ENCODE measurements at regions not wholly inside any gene's neighbourhood (a gene's known extent, or its start where the extent isn't known, plus 50 kb on each side); places are given as distances from the start of the nearest gene placed in this dataset.

DNA sequence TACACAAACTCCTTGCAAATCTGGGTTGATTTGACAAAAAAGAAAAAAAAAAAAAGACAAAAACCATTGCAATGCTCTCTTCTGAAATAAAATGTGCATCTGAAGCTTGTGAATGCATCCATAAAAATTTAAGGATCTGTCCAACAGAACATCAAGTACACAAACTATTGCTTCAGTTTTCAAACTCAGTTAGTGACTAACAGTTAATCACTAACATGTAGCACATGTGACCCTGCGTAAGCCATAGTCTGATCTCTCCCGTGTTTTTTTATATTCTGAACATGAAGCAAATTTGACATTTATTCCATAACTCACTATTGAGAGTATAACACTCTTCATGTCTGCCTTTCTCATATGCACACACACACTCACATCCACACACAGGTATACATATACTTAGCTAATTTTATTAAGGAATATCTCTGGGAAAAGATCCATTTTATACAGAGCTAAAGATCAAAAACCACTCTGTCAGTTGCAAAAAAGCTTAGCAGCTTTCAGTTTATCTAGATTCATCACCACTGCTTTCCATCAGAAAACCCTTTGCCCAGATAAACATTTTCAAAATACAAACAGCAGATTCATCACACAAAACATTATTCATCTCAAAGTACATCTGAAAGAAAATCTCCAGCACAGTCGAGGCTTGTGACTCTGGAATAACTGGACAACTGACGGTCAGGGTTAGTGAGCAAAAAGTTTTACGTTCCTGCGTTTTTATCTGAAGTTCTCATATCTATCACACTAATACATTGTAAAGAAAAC, 1000.4 kb upstream of the ACVR2A start:
- no peak for DNase-seq

DNA sequence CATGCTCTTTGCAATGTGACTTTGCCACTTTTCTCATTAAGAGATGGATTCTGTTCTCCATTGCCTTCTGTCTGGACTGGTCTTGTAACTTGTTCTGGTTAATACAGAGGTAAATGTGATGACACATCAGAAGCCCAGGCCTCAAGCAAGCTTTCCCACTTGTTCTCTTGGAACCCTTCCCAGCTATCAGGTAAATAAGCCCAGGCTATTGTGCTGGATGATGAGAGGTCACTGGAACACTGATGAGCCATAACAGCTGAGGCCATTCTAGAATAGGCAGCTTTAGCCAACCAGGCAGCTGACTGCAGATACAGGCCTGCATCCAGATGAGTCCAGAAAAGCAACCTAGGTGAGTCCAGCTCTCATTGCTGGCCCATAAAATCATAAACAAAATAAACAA, 1007.0 kb upstream of the ACVR2A start:
- DNase-seq = no peak

DNA sequence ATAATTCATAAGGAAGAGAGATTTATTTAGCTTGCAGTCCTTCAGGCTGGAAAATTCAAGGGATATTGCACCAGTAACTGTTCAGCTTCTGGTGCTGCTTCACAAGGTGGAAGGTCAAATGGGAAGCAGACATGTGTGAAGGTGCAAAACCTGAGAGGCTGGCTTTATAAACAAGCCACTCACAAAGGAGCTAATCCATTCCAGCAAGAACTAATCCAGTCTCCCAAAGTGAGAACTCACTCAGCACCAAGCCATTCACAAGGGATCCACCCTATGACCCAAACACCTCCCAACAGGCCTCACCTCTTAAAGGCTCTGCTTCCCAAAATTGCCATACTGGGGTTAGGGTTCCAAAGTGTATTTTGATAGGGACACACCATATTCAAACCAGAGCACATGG, 1018.4 kb upstream of the ACVR2A start:
- DNase-seq = no peak

DNA sequence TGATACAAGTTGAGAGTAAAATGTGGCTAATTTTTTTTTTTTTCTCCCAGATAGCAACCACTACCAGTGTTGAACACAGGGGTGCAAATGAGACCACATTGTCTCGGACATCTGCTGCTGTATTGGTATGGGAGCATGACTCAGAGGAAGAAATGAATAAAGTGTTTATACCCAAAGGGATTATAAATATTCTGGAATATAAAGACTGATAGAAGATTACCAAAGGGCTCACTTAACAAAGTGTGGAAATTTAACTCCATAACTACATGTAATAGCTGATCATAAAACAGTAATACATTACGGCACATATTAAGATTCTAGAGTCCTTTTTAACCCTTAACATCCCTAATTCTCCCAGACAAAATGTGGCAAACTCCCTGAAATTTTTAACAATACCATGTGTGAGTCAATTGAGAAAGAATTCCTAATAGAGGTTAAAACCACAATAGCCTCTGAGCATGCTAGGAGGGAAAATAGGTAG, 1023.0 kb upstream of the ACVR2A start:
- DNase-seq = no peak

DNA sequence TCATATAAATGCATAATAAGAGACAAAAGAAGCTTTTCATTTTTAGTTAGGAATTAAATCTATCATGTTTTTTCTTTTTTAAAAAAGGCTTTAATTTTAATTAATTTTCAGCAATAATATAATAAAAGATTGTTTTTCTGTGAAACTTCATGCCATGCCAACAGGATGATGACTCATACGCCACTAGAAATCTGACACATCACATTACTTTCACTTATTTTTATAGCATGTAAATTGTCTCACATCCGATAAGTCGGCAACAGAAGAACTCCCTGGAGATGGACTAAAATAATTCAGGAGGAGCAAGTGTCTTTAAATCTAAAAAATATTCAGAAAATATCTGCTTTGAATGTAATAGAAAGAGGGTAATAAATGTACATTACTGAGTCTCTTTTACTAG, 1024.2 kb upstream of the ACVR2A start:
- no peak for DNase-seq

DNA sequence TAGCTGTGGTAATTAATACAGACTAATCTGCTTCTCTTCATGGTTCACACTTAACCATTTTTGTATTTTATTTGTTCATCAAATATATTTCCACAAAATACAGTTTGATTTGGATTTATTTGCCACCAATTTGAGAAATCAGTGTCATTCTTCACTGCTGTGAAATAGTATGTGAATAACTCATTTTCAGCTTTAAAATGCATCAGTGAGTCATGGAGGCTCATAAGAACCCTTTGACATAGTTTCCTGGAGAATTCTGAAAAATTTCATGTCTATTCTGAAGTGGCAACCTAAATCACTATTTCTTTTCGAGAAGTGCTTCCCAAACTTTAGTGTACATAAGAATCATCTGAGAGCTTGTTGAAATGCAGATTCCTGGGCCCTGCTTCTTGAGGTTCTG, 1026.7 kb upstream of the ACVR2A start:
- DNase-seq = no peak

DNA sequence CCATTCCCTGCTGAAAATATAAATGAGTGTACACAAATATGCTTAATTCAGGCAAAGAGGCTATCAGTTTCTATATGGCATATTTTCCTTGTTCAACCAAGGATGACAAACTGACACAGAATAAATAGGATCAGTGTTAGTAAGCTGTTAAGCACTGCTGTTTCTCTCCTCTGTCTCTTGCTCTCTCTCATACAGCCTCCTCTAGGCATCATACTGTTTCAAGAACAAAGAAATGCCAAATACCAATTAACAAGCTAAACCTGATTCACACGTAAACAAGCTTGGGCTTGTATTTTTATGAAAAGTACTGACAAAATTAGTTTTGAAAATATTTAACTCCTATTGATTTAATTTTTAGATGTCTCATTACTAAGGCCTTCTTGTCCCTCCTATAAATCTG, 1027.2 kb upstream of the ACVR2A start:
- DNase-seq = no peak

DNA sequence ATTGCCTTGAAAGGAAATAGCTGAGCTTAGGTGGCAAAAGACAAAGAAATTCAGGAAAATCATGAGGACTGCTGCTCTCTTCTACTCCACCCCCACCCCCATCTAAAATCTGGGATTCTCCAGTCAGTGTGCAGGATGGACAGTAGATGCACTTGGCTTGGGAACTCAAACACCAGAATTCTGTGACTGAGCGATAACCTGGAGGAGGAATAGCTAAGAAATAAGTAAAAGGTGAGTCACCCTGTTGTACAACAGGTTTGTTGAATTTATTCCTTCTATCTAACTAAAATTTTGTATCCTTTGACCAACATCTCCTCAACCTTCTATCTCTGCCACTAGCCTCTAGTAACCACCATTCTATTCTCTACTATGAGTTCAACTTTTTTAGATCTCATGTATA, 1029.9 kb upstream of the ACVR2A start:
- no peak for DNase-seq

DNA sequence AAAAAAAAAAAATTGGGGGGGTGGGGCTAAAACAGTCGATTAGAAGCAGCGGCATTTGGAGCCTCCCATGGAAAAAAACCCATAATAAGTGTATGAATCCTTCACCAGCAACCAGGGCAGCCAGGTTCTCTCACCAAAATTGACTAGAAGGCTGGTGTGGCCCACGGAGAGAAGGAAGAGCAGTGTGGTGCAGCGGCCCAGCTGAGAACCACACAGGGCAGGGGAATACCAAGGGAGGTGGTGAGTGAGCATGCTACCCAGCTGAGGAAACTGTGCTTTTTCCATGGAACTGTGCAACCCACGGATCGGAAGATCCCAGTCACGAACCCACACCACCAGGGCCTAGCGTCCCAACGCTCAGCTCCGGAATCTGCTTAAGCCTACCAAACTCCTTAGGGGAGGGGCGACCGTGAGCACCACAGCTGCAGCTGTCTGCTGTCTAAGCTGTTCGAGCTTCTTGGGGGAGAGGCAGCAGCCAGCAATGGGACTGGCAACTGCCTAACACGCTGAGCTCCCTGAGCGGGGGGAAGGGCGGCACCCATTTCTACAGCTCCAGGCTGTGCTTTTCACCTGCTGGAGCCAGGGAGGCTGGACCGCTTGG, 1037.2 kb upstream of the ACVR2A start:
- DNase-seq = no peak

DNA sequence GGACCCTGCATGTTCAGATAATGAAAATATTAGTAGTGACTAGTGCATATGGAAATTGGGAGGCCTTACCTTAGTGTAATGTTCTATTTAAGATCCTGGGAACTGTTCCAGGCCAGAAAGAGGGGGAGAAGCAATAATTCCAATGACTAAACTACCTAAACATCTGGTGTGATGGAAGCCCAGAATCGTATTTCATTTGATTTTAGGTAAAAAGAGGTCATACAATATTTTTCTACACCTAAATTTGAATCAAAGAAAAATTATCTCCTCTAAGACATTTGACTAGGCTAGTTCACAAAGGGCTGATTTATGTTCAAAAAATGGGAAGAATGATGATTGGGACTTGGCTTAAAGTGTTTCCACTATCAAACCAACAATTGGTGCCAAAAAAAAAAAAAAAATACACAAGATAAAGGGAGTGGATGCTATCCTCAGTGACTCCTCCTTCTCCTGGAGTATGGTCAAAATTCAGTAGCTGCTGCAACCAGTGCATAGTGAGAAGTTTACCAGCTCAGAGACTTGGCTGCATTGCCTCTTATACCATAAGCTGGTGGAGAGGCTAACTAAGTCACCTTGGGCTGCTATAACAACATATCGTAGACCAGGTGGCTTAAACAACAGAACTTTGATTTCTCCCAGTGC, 1038.3 kb upstream of the ACVR2A start:
- no peak for DNase-seq

DNA sequence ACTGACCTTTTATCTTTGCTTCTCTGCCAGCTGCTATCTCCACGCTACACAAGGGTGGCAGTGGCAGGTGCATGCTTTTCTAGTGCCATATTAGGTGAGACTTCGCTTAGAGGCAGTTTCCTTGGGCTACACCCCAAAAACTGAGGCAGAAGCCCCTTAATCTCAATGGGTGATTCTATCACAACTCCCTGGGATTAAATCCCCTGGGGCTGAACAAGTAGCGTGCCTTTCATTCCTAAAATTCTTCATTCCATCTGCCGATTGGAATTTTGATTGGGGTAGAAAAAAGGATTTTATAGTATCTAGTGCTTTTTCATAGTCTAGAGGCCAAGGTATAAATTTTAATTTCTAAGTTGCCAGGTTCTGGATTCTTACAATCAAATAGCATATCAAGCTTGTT, 1040.5 kb upstream of the ACVR2A start:
- no peak for DNase-seq

DNA sequence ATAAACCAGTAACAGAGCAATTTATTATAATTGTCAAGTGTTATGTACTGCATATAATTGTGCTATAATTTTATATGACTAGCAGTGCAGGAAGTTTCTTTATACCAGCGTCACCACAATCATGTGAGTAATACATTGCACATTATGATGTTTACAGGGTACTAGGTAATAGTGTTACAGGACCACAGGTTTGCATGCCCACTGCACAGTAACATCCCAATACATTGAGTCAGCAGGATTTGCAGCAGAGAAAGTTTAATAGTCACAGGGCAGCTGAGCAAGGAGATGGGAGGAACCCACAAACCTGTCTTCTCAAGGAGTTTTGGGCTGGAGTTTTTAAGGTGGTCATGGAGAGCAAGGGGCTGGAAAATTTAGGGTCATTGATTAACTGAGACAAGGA, 1042.9 kb upstream of the ACVR2A start:
- DNase-seq = no peak

DNA sequence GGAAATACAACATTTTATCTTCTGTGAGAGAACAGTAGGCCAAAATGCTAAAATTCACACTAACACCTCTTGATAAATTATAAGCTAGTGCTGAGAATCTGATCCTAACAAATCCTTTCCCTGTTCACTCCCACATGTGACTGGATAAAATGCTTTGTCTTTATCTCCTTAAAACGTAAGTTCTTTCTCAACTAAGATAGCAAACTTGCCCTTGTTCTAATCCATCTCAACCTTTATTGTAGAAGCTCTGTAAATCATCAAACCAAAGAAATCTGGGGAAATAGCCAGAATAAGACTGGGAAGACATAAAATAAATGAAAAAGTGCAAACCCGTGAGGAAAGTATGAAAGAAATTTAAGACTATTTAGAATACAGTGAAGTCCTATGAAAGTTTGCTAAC, 1058.4 kb upstream of the ACVR2A start:
- DNase-seq = no peak

DNA sequence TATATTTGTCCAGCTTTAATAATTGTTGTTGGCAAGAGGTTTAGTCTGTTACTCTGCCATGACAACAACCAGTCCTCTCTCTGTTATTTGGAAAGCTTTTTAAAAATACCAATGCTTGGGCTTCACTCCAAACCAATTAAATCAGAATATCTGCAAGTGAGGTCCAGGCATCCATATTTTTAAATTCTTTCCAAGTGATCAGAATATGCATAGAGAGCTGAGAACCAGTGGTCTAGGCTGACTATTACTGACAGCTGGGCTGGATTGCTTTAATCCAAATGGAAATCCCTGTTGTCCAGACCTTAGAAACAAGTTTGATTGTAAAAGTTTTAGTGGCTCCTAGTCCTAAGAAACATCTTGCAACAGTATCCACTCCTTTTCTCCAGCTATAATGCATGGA, 1059.7 kb upstream of the ACVR2A start:
- no peak for DNase-seq

DNA sequence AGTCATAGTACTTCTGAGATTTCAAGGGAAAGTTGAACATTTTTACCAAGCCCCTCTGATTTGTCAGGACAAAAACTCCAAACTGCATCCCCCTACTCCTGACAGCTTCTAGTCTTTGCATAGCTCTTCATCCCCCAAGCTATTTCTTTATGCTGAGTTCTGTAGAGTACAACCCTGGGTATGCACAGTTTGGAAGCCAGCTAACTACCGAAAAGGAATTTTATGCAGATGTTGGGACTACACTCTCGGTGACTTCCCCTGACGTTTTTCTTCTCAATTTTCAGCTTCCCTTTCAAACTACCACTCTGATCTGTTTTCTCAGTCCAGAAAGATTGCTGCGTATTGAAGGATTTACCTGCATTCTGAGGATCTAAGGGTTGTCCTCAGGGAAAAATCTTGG, 1060.2 kb upstream of the ACVR2A start:
- no peak for DNase-seq

DNA sequence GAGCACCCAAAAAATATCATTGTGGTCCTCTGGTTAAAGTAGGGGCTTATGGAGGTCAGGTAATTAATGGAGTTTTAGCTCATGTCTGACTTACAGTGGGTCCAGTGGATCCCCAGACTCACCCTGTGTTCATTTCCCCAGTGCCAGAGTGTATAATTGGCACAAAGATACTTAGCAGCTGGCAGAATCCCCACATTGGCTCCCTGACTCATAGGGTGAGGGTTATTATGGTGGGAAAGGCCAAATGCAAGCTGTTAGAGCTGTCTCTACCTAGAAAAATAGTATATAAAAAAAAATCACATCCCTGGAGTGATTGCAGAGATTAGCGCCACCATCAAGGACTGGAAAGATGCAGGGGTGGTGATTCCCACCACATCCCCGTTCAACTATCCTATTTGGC, 1067.6 kb upstream of the ACVR2A start:
- no peak for DNase-seq

DNA sequence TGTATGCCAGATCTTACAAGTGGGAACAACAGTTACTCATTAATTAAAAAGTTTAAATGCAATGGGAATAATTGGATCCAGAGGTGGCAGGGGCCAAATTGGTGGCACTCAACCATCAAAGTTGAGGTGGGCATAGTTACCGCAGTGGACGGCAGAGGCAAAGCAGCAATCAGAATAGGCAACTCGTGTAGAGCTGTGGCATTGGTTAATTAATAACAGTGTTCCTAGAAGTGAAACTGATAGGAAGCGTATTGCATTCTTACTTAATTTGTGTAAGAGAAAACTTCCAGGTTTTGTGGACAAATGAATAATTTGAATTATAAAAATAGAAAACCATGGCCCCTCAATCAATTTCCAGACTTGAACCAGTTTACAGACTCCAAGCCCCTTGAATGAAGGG, 1068.2 kb upstream of the ACVR2A start:
- DNase-seq = no peak

DNA sequence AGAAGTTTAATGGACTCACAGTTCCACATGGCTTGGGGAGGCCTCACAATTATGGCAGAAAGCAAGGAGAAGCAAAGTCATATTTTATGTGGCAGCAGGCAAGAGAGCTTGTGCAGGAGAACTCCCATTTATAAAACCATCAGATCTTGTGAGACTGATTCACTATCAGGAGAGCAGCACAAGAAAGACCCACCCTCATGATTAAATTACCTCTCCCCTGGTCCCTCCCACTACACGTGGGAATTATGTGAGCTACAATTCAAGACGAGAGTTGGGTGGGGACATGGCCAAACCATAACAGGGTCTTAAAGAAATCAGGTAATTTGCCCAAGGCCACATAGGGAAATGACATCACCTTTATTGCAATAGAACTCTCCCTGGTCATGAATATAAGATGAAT, 1073.3 kb upstream of the ACVR2A start:
- no peak for DNase-seq

DNA sequence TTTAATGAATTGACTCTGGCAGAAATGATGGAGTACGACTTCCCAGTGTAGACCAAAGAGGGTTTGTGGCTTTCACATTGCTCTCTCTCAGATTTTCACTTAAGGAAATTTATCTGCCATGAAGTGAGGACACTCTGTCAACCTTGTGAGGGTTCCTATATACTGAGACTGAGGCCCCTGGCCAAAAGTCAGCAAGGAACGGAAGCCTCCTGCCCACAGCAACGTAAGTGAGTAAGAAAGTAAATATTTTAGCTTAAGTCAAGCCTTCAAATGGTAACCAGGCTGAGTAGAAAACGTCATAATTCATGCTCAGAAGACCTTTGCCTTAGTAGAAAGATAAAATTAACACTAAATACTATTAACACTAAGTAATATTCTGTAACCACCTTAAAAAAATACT, 1080.5 kb upstream of the ACVR2A start:
- no peak for DNase-seq

DNA sequence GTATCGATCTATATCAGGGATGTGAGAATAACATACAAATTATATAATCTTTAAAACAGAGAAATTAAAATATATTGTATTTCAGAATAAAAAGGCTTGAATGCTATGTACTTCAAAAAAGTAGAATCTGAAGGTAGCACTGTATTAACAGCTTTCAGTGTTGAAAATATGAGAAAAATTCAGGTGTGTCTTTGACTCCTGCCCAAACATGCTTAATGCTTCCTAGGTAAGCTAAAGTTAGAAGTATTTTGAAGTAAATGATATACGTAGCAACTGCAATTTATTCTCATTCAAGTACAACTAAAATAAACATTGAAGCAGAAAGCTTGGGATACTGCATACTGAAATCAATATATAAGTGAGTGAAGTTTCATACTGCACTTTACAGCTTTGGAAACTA, 1082.0 kb upstream of the ACVR2A start:
- no peak for DNase-seq

DNA sequence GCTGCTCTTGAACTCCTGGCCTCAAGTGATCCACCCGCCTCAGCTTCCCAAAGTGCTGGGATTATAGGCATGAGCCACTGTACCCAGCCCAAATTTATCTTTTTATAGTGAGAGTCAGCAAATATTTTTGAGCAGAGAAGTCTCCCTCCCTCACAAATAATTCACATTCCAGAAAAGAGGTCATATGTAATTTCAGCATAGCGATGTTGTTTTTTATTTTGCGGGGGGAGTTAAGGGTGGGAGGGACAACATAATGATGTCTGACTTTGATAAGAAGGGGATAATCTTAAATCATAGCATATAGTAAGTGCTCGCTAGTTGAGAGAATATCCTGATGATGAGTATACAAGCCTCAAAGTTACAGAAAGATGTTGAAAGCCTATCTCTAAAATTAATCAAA, 1090.2 kb upstream of the ACVR2A start:
- no peak for DNase-seq

DNA sequence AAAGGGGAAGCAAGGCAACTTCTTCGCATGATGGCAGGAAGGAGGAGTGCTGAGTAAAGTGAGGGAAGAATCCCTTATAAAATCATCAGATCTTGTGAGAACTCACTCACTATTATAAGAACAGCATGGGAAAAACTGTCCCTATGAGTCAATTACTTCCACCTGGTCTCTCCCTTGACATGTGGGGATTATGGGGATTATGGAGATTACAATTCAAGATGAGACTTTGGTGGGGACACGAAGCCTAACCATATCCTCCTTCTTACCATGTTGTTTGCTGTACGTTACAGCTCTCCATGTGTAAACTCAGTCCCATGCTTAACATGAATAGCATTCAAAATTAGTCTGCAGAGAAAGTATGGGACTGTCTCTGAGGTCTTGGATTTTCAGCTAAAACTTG, 1096.8 kb upstream of the ACVR2A start:
- DNase-seq = no peak

DNA sequence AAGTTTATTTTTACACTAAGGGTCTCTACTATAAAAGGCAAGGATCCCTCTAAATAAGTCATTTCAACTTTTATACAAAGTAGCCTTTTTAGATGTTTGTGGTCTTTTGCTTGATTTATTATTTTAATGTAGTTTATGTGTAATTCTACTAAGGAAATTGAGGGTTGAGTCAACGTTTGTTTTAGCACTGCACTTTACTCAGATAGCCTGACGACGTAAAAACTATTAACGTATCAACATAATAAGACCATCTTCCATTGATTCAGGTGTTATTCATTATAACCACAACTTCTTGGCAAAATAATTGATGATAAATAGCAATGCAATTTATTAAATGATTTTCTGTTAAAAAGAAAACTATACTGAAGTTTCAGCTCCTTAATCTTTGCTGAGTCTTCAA, 1103.6 kb upstream of the ACVR2A start:
- no peak for DNase-seq

DNA sequence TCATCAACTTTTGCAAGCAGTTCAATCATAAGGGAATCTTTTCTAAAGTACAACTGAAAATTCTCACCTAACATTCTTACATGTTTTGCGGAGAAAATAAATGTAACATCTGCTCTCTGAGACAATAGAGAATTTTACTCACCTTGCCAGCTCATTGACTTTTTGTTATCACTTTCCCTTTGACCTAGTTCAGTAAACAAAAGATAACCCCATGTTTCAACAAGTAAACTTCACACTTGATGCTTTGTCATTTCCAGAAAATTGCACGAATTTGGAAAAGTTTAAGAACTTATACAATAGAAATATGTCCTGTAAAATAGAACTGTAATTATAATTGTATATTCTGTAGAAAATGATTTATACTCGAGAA, 1110.0 kb upstream of the ACVR2A start:
- no peak for DNase-seq
